PC-9 (cell line): ENCODE measurements at regions not wholly inside any gene's neighbourhood (a gene's known extent, or its start where the extent isn't known, plus 50 kb on each side); places are given as distances from the start of the nearest gene placed in this dataset.

Source experiments
- CTCF ChIP-seq: fragments of 200-600 bp; sonication (generic); conservative IDR thresholded peaks from 2 replicates; pipeline ENCODE4 v1.6.1; 2017; ENCODE audit warnings: mixed run types, antibody characterized with exemption, mild to moderate bottlenecking, moderate library complexity
- EZH2 ChIP-seq: fragments of 200-600 bp; sonication (generic); IDR thresholded peaks from 2 replicates; pipeline ENCODE4 v1.8.0; 2017; ENCODE audit warnings: antibody characterized with exemption, low read depth

- no peak for TF ChIP-seq CTCF
- TF ChIP-seq EZH2 = no peak
Observed at GRCh38 chr11:12623869-12624268, 50.4 kb upstream of the TEAD1 start.
